ENCODE measurements at regions not wholly inside any gene's neighbourhood (a gene's known extent, or its start where the extent isn't known, plus 50 kb on each side); places are given as distances from the start of the nearest gene placed in this dataset.

DNA sequence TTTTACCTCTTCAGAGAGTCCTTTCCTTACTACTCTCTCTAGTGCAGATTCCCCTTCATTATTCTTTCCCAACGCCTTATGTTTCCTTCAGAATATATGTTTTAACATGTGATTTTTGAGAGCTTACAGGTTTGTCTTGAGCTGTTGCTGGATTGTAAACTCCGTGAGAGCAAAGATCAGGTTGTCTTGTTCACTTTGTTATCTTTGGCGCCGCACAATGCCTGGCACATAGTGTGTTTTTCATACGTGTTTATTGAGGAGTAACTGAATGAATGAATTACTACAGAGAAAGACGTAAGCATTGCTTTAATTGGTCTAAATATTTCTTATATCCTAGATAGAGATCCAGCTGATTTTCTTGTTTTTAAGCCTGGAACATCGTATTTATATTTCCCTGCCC is 80.5 kb upstream of the SLC4A4 start:
- intact Hi-C loops (cut with micrococcal nuclease; ENCODE audit: unreplicated experiment) (no loop called here), in situ Hi-C loops (cut with MboI) (no loop called here)
- SMC1A ChIA-PET (ENCODE audit: uncharacterized antibody, unreplicated experiment), result interaction anchor here (1.5 to 3.5 kb wide), 2 partner anchors 12 to 28 kb away, joined by 3 to 17 read pairs; no protein-coding TSS in a partner anchor
- no TSS peak for BruUV-seq (replicated peaks)
- no peak overlapping the region for H2AFZ ChIP-seq (ENCODE audit: control insufficient read depth, low read depth, low read length)
- no peak overlapping the region for H3K27ac ChIP-seq (ENCODE audit: control insufficient read depth, insufficient read depth)
- no peak for TF ChIP-seq NFIC (IDR thresholded peaks at IDR 0.05; ENCODE audit: low read depth, low read length)
- no peak for TF ChIP-seq NFXL1 (IDR thresholded peaks at IDR 0.05; ENCODE audit: borderline replicate concordance)
- TF ChIP-seq RAD21 (IDR thresholded peaks at IDR 0.05; ENCODE audit: insufficient read depth, low read depth, low read length), result no peak
- TF ChIP-seq SPI1 (IDR thresholded peaks at IDR 0.05; ENCODE audit: borderline replicate concordance, insufficient read depth, low read depth, low read length), result no peak
- TF ChIP-seq MEF2B (IDR thresholded peaks at IDR 0.05; ENCODE audit: partially characterized antibody, poor library complexity, severe bottlenecking), result no peak
- no peak for TF ChIP-seq ZNF622 (IDR thresholded peaks at IDR 0.05)
- TF ChIP-seq, protein P1, sequence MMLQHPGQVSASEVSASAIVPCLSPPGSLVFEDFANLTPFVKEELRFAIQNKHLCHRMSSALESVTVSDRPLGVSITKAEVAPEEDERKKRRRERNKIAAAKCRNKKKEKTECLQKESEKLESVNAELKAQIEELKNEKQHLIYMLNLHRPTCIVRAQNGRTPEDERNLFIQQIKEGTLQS (IDR thresholded peaks at IDR 0.05; ENCODE audit: borderline replicate concordance, extremely low read depth, low read depth, low read length), result no peak
- no peak for TF ChIP-seq YY1 (IDR thresholded peaks at IDR 0.05; ENCODE audit: low read depth, low read length)
- TF ChIP-seq FOXM1 (IDR thresholded peaks at IDR 0.05; ENCODE audit: low read depth, low read length), result no peak
- no peak for TF ChIP-seq YBX1 (IDR thresholded peaks at IDR 0.05)
- TF ChIP-seq TCF12 (IDR thresholded peaks at IDR 0.05; ENCODE audit: low read depth, low read length), result no peak
- no peak for TF ChIP-seq SMARCA5 (IDR thresholded peaks at IDR 0.05)
- no peak for TF ChIP-seq SUPT20H (IDR thresholded peaks at IDR 0.05; ENCODE audit: borderline replicate concordance, control insufficient read depth, low read depth, low read length)
- no peak for TF ChIP-seq SMAD1 (IDR thresholded peaks at IDR 0.05; ENCODE audit: low read depth, partially characterized antibody)
- no peak for TF ChIP-seq MTA3 (IDR thresholded peaks at IDR 0.05; ENCODE audit: borderline replicate concordance, low read length)
- no peak for TF ChIP-seq POLR2A (IDR thresholded peaks at IDR 0.05; ENCODE audit: low read depth, low read length)
- TF ChIP-seq ZNF274 (IDR thresholded peaks at IDR 0.05; ENCODE audit: insufficient read depth, insufficient read length), result no peak
- TF ChIP-seq NBN (IDR thresholded peaks at IDR 0.05), result no peak
- FAIRE-seq, result no peak
- RAD21 ChIA-PET (ENCODE audit: unreplicated experiment), result interaction anchor here (2.4 kb wide), 1 partner anchor 13 kb away, joined by 11 read pairs; no protein-coding TSS in a partner anchor
- H4K20me1 ChIP-seq (ENCODE audit: control insufficient read depth, insufficient read depth), result no peaks in the 10 kb centered on the region
- no peak overlapping the region for H3K4me2 ChIP-seq (ENCODE audit: control insufficient read depth, insufficient read depth)
- H3K9me3 ChIP-seq (replicated peaks; ENCODE audit: control insufficient read depth, insufficient read depth, low read length), result no peaks in the 10 kb centered on the region
- H3K4me3 ChIP-seq, result no peak overlapping the region
- no peaks in the 10 kb centered on the region for H3K79me2 ChIP-seq (ENCODE audit: control insufficient read depth, insufficient read depth, low read length)
- no peak for ATAC-seq
- POLR2A ChIA-PET, result interaction anchor here (0.7 kb wide), 1 partner anchor 14 kb away, joined by 3 read pairs; no protein-coding TSS in a partner anchor
- 55% methylated on average over 7 of the region's 7 CpGs for WGBS (ENCODE audit: insufficient coverage, insufficient replicate concordance, low lambda C conversion rate, missing lambda C conversion rate)
- H3K27me3 ChIP-seq (replicated peaks in 1 of 2; ENCODE audit: control insufficient read depth in 2 of 2, insufficient read depth in 2 of 2, low read length in 1 of 2), result no peaks in the 10 kb centered on the region
- CTCF ChIA-PET, result interaction anchor here (4.6 kb wide), 1 partner anchor 12 kb away, joined by 34 read pairs; no protein-coding TSS in a partner anchor
- no peaks in the 10 kb centered on the region for H3K36me3 ChIP-seq (ENCODE audit: control insufficient read depth in 2 of 2, insufficient read depth in 2 of 2, low read length in 1 of 2)
- H3K4me1 ChIP-seq (ENCODE audit: control insufficient read depth, insufficient read depth, low read length), result no peaks in the 10 kb centered on the region
- DNase-seq (ENCODE audit: low read depth, low spot score), result no peak
- H3K9ac ChIP-seq (ENCODE audit: control insufficient read depth, insufficient read depth, low read length), result no peak overlapping the region
